Heart left ventricle (tissue), 13 donors: ENCODE measurements at regions not wholly inside any gene's neighbourhood (a gene's known extent, or its start where the extent isn't known, plus 50 kb on each side); places are given as distances from the start of the nearest gene placed in this dataset.

Experiments
- POLR2A ChIP-seq, 2 donors: fragments of 450-650 bp; IDR thresholded peaks; one replicate each; pipeline ENCODE4 v1.6.1; 2017; ENCODE audit warnings: antibody characterized with exemption in 2 of 2, mild to moderate bottlenecking in 2 of 2, moderate library complexity in 2 of 2
- TF ChIP-seq, protein P1 (sequence below), 12 donors: fragments of 200-600 bp; sonication (generic) in 4 of 12; IDR thresholded peaks; one replicate each; pipeline versions ENCODE4 v1.5.0 to v1.8.0; 2018 to 2022; ENCODE audit warnings: antibody characterized with exemption in 12 of 12, mild to moderate bottlenecking in 5 of 12
- donor health status: ischemic (EF 13 %, LVEDD 7.1; RV severe dilation, severe dysfunction).
- donor health status: DM: no; HTN: yes; CAD: no.
- donor health status: DM: no; HTN: no; CAD: no.
- donor health status: ischemic (EF 25% LVEDD 6.9; RV normal size, moderate dysfunction).
- donor health status: ischemic (EF 25% LVEDD 5.7; RV mildly dilated, moderate dysfunction).
- donor health status: ischemic (EF 35%, LVEDD 5.7; RV mildly dilated, moderate dysfunction).
- donor health status: nonischemic (EF 11% LVEDD 7.7; RV severe dilation, severe dysfunction).
- donor health status: DM: yes; HTN: yes; CAD: no.
- donor health status: PGD.
- donor health status: ischemic (EF 29% LVEDD 5.4; RV normal size, mild dysfunction).
- donor health status: nonischemic (EF 23%, LVEDD 6.1; RV moderate dilation, normal function).

GRCh38 chr5:116378007-116378776 is 196.4 kb downstream of the SEMA6A start:
- TF ChIP-seq, protein P1, sequence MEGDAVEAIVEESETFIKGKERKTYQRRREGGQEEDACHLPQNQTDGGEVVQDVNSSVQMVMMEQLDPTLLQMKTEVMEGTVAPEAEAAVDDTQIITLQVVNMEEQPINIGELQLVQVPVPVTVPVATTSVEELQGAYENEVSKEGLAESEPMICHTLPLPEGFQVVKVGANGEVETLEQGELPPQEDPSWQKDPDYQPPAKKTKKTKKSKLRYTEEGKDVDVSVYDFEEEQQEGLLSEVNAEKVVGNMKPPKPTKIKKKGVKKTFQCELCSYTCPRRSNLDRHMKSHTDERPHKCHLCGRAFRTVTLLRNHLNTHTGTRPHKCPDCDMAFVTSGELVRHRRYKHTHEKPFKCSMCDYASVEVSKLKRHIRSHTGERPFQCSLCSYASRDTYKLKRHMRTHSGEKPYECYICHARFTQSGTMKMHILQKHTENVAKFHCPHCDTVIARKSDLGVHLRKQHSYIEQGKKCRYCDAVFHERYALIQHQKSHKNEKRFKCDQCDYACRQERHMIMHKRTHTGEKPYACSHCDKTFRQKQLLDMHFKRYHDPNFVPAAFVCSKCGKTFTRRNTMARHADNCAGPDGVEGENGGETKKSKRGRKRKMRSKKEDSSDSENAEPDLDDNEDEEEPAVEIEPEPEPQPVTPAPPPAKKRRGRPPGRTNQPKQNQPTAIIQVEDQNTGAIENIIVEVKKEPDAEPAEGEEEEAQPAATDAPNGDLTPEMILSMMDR (IDR thresholded peaks at IDR 0.05) = no peak
- no peak for TF ChIP-seq POLR2A (IDR thresholded peaks at IDR 0.05)
